H1 (cell line): ENCODE measurements at regions not wholly inside any gene's neighbourhood (a gene's known extent, or its start where the extent isn't known, plus 50 kb on each side); places are given as distances from the start of the nearest gene placed in this dataset.

ENCODE experiments used
- CTCF ChIA-PET: fragments of 300-600 bp; sonication (Branson Sonifier 250); formaldehyde crosslinking; loops from one replicate; lab custom pipeline; 2021; ENCODE audit not compliant: partially characterized antibody; lab: Charles Lee
- POLR2A ChIA-PET: fragments of 300-600 bp; sonication (Branson Sonifier 250); formaldehyde crosslinking; loops from one replicate; lab custom pipeline; 2021; ENCODE audit warnings: inconsistent platforms; ENCODE audit not compliant: partially characterized antibody; lab: Charles Lee
- DNase-seq, 2 experiments: peaks; one replicate each; pipeline versions ENCODE4 v3.0.0 to v3.0.0-alpha.2; 2010 to 2022; ENCODE audit warnings: low spot score in 2 of 2, low read depth in 1 of 2, mixed read lengths in 1 of 2
- FAIRE-seq: peaks from 2 replicates; lab custom pipeline; 2011; peaks lifted over from hg19 to GRCh38; lab: Jason Lieb, UNC
- H2AFZ ChIP-seq: 2 replicates; pipeline ENCODE4 v1.8.1; 2012; ENCODE audit warnings: low read length, inconsistent platforms
- H2AK5ac ChIP-seq: 2 replicates; pipeline ENCODE4 v1.6.1; 2013; ENCODE audit warnings: low read depth, low read length
- H2BK120ac ChIP-seq: replicated peaks from 2 replicates; pipeline ENCODE3; 2013; ENCODE audit warnings: low read depth, low read length, inconsistent platforms
- H2BK12ac ChIP-seq: 2 replicates; pipeline ENCODE4 v1.6.1; 2013; ENCODE audit warnings: low read depth, low read length
- H2BK15ac ChIP-seq: 2 replicates; pipeline ENCODE4 v1.6.1; 2013; ENCODE audit warnings: low read length
- H2BK20ac ChIP-seq: 2 replicates; pipeline ENCODE4 v1.6.1; 2013; ENCODE audit warnings: low read length
- H2BK5ac ChIP-seq: 2 replicates; pipeline ENCODE4 v1.6.1; 2013; ENCODE audit warnings: low read depth, low read length
- H3K14ac ChIP-seq: 2 replicates; pipeline ENCODE4 v1.6.1; 2013; ENCODE audit warnings: inconsistent platforms; ENCODE audit not compliant: insufficient read length
- H3K18ac ChIP-seq: 2 replicates; pipeline ENCODE4 v1.6.1; 2013; ENCODE audit warnings: low read length; ENCODE audit errors: extremely low read depth
- H3K23ac ChIP-seq: 2 replicates; pipeline ENCODE4 v1.6.1; 2013; ENCODE audit warnings: inconsistent platforms; ENCODE audit not compliant: insufficient read length
- H3K23me2 ChIP-seq: 2 replicates; pipeline ENCODE4 v1.6.1; 2013; ENCODE audit warnings: low read depth, low read length
- H3K27ac ChIP-seq: 2 replicates; pipeline ENCODE4 v1.6.1; 2011; ENCODE audit warnings: low read depth, low read length, inconsistent platforms
- H3K27me3 ChIP-seq, 4 experiments: replicated peaks in 1 of 4; 1 replicate in 1 of 4; 2 replicates in 3 of 4; pipeline versions ENCODE4 v1.6.1 to v1.8.1; 2011 to 2013; ENCODE audit warnings: low read length in 3 of 4, mild to moderate bottlenecking in 3 of 4, inconsistent platforms in 2 of 4, mixed read lengths in 2 of 4, moderate library complexity in 1 of 4; ENCODE audit not compliant: control insufficient read depth in 3 of 4, insufficient read depth in 3 of 4; ENCODE audit errors: extremely low read depth in 1 of 4
- H3K36me3 ChIP-seq, 4 experiments: 2 replicates each; pipeline versions ENCODE4 v1.6.1 to v1.8.1; 2011 to 2013; ENCODE audit warnings: mild to moderate bottlenecking in 4 of 4, low read length in 3 of 4, moderate library complexity in 2 of 4, control low read depth in 1 of 4, inconsistent platforms in 1 of 4; ENCODE audit not compliant: insufficient read depth in 4 of 4, control insufficient read depth in 2 of 4
- H3K4ac ChIP-seq: replicated peaks from 2 replicates; pipeline ENCODE3; 2013; ENCODE audit warnings: low read length, low read depth, mixed read lengths, inconsistent platforms; ENCODE audit not compliant: insufficient read length
- H3K4me1 ChIP-seq, 4 experiments: replicated peaks in 1 of 4; 1 replicate in 1 of 4; 2 replicates in 3 of 4; pipeline versions ENCODE4 v1.6.1 to v1.8.1; 2011 to 2013; ENCODE audit warnings: low read length in 3 of 4, inconsistent platforms in 2 of 4, mixed read lengths in 1 of 4; ENCODE audit not compliant: insufficient read depth in 4 of 4, control insufficient read depth in 3 of 4
- H3K4me2 ChIP-seq, 2 experiments: 2 replicates each; pipeline versions ENCODE4 v1.6.1 to v1.8.1; 2011 to 2013; ENCODE audit warnings: low read depth in 2 of 2, low read length in 2 of 2, control low read depth in 1 of 2, inconsistent platforms in 1 of 2, mild to moderate bottlenecking in 1 of 2; ENCODE audit not compliant: insufficient read depth in 1 of 2
- H3K4me3 ChIP-seq, 4 experiments: fragments of 200-600, 300-600 bp in 1 of 4; sonication (generic), shearing (Covaris generic), sonication (Bioruptor Twin) in 1 of 4; 2 replicates each; pipeline versions ENCODE4 v1.5.1 to v1.8.1; 2011 to 2016; ENCODE audit warnings: low read length in 4 of 4, low read depth in 3 of 4, control low read depth in 2 of 4, inconsistent platforms in 2 of 4, mild to moderate bottlenecking in 2 of 4, mixed read lengths in 1 of 4, moderate library complexity in 1 of 4; ENCODE audit not compliant: insufficient read depth in 2 of 4; ENCODE audit errors: extremely low read depth in 1 of 4
- H3K56ac ChIP-seq: replicated peaks from 2 replicates; pipeline ENCODE3; 2013; ENCODE audit warnings: low read depth, mild to moderate bottlenecking, mixed read lengths, low read length, inconsistent platforms; ENCODE audit not compliant: insufficient read length
- H3K79me1 ChIP-seq: 2 replicates; pipeline ENCODE4 v1.6.1; 2013; ENCODE audit warnings: low read depth, low read length, control low read depth
- H3K79me2 ChIP-seq, 2 experiments: 2 replicates each; pipeline versions ENCODE4 v1.6.1 to v1.8.1; 2012 to 2013; ENCODE audit warnings: low read length in 2 of 2, mild to moderate bottlenecking in 2 of 2, inconsistent platforms in 1 of 2; ENCODE audit not compliant: insufficient read depth in 2 of 2, control insufficient read depth in 1 of 2
- H3K9ac ChIP-seq, 4 experiments: replicated peaks in 1 of 4; 1 replicate in 1 of 4; 2 replicates in 3 of 4; pipeline versions ENCODE4 v1.6.1 to v1.8.1; 2011 to 2013; ENCODE audit warnings: low read depth in 3 of 4, low read length in 3 of 4, control low read depth in 2 of 4, mild to moderate bottlenecking in 2 of 4, moderate library complexity in 2 of 4, inconsistent platforms in 1 of 4; ENCODE audit errors: extremely low read depth in 1 of 4
- H3K9me3 ChIP-seq, 2 experiments: 2 replicates each; pipeline versions ENCODE4 v1.6.1 to v1.8.1; 2012 to 2013; ENCODE audit warnings: mild to moderate bottlenecking in 2 of 2, moderate library complexity in 2 of 2, control low read depth in 1 of 2, inconsistent platforms in 1 of 2, low read depth in 1 of 2, low read length in 1 of 2, mixed read lengths in 1 of 2; ENCODE audit not compliant: insufficient read depth in 2 of 2
- H4K20me1 ChIP-seq, 2 experiments: replicated peaks in 1 of 2; 2 replicates each; pipeline versions ENCODE3 to v1.8.1; 2011 to 2013; ENCODE audit warnings: inconsistent platforms in 2 of 2, low read length in 2 of 2, mild to moderate bottlenecking in 1 of 2; ENCODE audit not compliant: insufficient read depth in 2 of 2, control insufficient read depth in 1 of 2
- H4K5ac ChIP-seq: 2 replicates; pipeline ENCODE4 v1.6.1; 2013; ENCODE audit warnings: low read length, low read depth, mixed read lengths, inconsistent platforms; ENCODE audit not compliant: insufficient read length
- H4K8ac ChIP-seq: 2 replicates; pipeline ENCODE4 v1.8.0; 2013; ENCODE audit warnings: mild to moderate bottlenecking, moderate library complexity, low read length, inconsistent platforms; ENCODE audit not compliant: insufficient read depth; ENCODE audit errors: extremely low read depth
- H4K91ac ChIP-seq: replicated peaks from 2 replicates; pipeline ENCODE3; 2013; ENCODE audit warnings: low read length, mixed read lengths, inconsistent platforms; ENCODE audit not compliant: insufficient read length
- CTBP2 ChIP-seq: IDR thresholded peaks from 2 replicates; pipeline ENCODE4 v1.7.0; 2011; ENCODE audit warnings: borderline replicate concordance, mild to moderate bottlenecking, moderate library complexity, mixed read lengths, low read length; ENCODE audit not compliant: insufficient read depth, insufficient read length
- GTF2F1 ChIP-seq: IDR thresholded peaks from 2 replicates; pipeline ENCODE4 v1.6.1; 2012; ENCODE audit warnings: low read depth, low read length, improper control_type of control experiment, borderline replicate concordance
- JUND ChIP-seq: IDR thresholded peaks from 2 replicates; pipeline ENCODE4 v1.6.1; 2011; ENCODE audit warnings: mild to moderate bottlenecking, improper control_type of control experiment, low read length
- MAX ChIP-seq: IDR thresholded peaks from 2 replicates; pipeline ENCODE4 v1.6.1; 2012; ENCODE audit warnings: inconsistent platforms
- SP2 ChIP-seq: IDR thresholded peaks from 2 replicates; pipeline ENCODE4 v1.6.1; 2012; ENCODE audit warnings: mild to moderate bottlenecking, low read length, inconsistent platforms
- TCF12 ChIP-seq: IDR thresholded peaks from 2 replicates; pipeline ENCODE4 v1.6.1; 2011; ENCODE audit warnings: low read depth, mild to moderate bottlenecking, low read length
- WGBS, 2 experiments: shearing (Covaris generic) in 1 of 2; methylation state at CpG; one replicate each; pipeline versions ENCODE4 v1.1.6 to v1.1.7; 2013 to 2015; ENCODE audit warnings: low lambda C conversion rate in 2 of 2, mixed read lengths in 2 of 2, inconsistent platforms in 1 of 2, low coverage in 1 of 2, missing lambda C conversion rate in 1 of 2; ENCODE audit not compliant: insufficient replicate concordance in 2 of 2, insufficient coverage in 1 of 2, insufficient read length in 1 of 2; ENCODE audit errors: extremely low coverage in 1 of 2, missing lambda C conversion rate in 1 of 2; 5-methylcytosine and 5-hydroxymethylcytosine counted together
- TF ChIP-seq, protein P1 (sequence below): IDR thresholded peaks from 2 replicates; pipeline ENCODE4 v1.6.1; 2012; ENCODE audit warnings: low read length, inconsistent platforms

GRCh38 chr2:157149270-157149669 lies 108.2 kb upstream of the GALNT5 start:
- Histone ChIP-seq H3K9ac (no peak overlapping the region), H2BK12ac (no peak overlapping the region), H3K4ac (no peak overlapping the region), H4K20me1 (no peaks in the 10 kb centered on the region), H4K5ac (no peak overlapping the region), H2AK5ac (no peak overlapping the region), H3K36me3 (no peaks in the 10 kb centered on the region), H3K79me2 (no peaks in the 10 kb centered on the region), H2BK5ac (no peak overlapping the region), H4K91ac (no peak overlapping the region), H3K4me1 (no peaks in the 10 kb centered on the region), H3K4me2 (no peak overlapping the region), H2BK20ac (no peak overlapping the region), H2BK15ac (no peak overlapping the region), H4K8ac (no peak overlapping the region), H3K23ac (no peak overlapping the region), H3K56ac (no peak overlapping the region), H3K4me3 (no peak overlapping the region), H3K27me3 (no peaks in the 10 kb centered on the region), H3K9me3 (no peaks in the 10 kb centered on the region), H2BK120ac (no peak overlapping the region), H2AFZ (no peak overlapping the region), H3K23me2 (no peaks in the 10 kb centered on the region), H3K18ac (no peak overlapping the region), H3K27ac (no peak overlapping the region), H3K14ac (no peak overlapping the region), H3K79me1 (no peaks in the 10 kb centered on the region)
- WGBS, 2 experiments = 45% methylated on average over 2 of the region's 2 CpGs; no CpG with 5 or more reads in 1 of the 2 experiments
- no peak for TF ChIP-seq GTF2F1
- TF ChIP-seq JUND = no peak
- no peak for TF ChIP-seq CTBP2
- TF ChIP-seq TCF12 = no peak
- TF ChIP-seq MAX = no peak
- TF ChIP-seq, protein P1, sequence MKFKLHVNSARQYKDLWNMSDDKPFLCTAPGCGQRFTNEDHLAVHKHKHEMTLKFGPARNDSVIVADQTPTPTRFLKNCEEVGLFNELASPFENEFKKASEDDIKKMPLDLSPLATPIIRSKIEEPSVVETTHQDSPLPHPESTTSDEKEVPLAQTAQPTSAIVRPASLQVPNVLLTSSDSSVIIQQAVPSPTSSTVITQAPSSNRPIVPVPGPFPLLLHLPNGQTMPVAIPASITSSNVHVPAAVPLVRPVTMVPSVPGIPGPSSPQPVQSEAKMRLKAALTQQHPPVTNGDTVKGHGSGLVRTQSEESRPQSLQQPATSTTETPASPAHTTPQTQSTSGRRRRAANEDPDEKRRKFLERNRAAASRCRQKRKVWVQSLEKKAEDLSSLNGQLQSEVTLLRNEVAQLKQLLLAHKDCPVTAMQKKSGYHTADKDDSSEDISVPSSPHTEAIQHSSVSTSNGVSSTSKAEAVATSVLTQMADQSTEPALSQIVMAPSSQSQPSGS = no peak
- no peak for TF ChIP-seq SP2
- DNase-seq (no peak), FAIRE-seq (no peak)
- CTCF ChIA-PET = interaction anchor here (1.1 kb wide), 1 partner anchor 44 kb away, joined by 3 read pairs; no protein-coding TSS in a partner anchor
- POLR2A ChIA-PET = no interaction called here
